K562 (cell line): ENCODE measurements at regions not wholly inside any gene's neighbourhood (a gene's known extent, or its start where the extent isn't known, plus 50 kb on each side); places are given as distances from the start of the nearest gene placed in this dataset.

ENCODE experiments used
- ATF3 ChIP-seq, 2 experiments: fragments of 450-650 bp in 1 of 2; sonication (generic) in 1 of 2; formaldehyde crosslinking in 1 of 2; IDR thresholded peaks in 1 of 2; conservative IDR thresholded peaks in 1 of 2; 2 replicates each; pipeline versions ENCODE4 v1.6.1 to v1.8.1; 2016 to 2023; ENCODE audit warnings: mild to moderate bottlenecking in 2 of 2, moderate library complexity in 2 of 2, inconsistent platforms in 1 of 2, missing genetic modification reagents in 1 of 2
- ATF6 ChIP-seq: sonication (generic); formaldehyde crosslinking; IDR thresholded peaks from 2 replicates; pipeline ENCODE4 v1.4.0; 2020; ENCODE audit warnings: mild to moderate bottlenecking, missing genetic modification reagents
- CBX5 ChIP-seq: IDR thresholded peaks from 2 replicates; pipeline ENCODE4 v1.6.1; 2014; ENCODE audit warnings: low read depth, borderline replicate concordance
- EHMT2 ChIP-seq: fragments of 450-650 bp; IDR thresholded peaks from 2 replicates; pipeline ENCODE4 v1.6.1; 2018; ENCODE audit warnings: antibody characterized with exemption
- HINFP ChIP-seq: fragments of 450-650 bp; conservative IDR thresholded peaks from 2 replicates; pipeline ENCODE4 v1.6.1; 2016; ENCODE audit warnings: missing genetic modification characterization, low read depth, mild to moderate bottlenecking, control low read depth, missing compliant biosample characterization
- LEF1 ChIP-seq: fragments of 450-650 bp; IDR thresholded peaks from 2 replicates; pipeline ENCODE4 v1.6.1; 2016; ENCODE audit warnings: mild to moderate bottlenecking
- MLLT1 ChIP-seq, 2 experiments: fragments of 450-650 bp; IDR thresholded peaks; 2 replicates each; pipeline ENCODE4 v1.6.1; 2016
- NCOA1 ChIP-seq: fragments of 450-650 bp; IDR thresholded peaks from 2 replicates; pipeline ENCODE4 v1.6.1; 2016; ENCODE audit warnings: low read depth
- NFATC3 ChIP-seq: fragments of 450-650 bp; IDR thresholded peaks from 2 replicates; pipeline ENCODE4 v1.6.1; 2017; ENCODE audit warnings: mild to moderate bottlenecking
- NFE2 ChIP-seq: IDR thresholded peaks from 2 replicates; pipeline ENCODE4 v1.6.1; 2014; ENCODE audit warnings: antibody characterized with exemption, low read depth
- PHF21A ChIP-seq: fragments of 450-650 bp; IDR thresholded peaks from 2 replicates; pipeline ENCODE4 v1.6.1; 2017; ENCODE audit warnings: low read depth, borderline replicate concordance
- RREB1 ChIP-seq: fragments of 250-450 bp; sonication (Bioruptor Pico); IDR thresholded peaks from 2 replicates; pipeline ENCODE4 v1.4.0; 2020
- TAF9B ChIP-seq: fragments of 450-650 bp; IDR thresholded peaks from 2 replicates; pipeline ENCODE4 v1.6.1; 2018; ENCODE audit warnings: mild to moderate bottlenecking; ENCODE audit not compliant: partially characterized antibody
- TCF7 ChIP-seq: sonication (generic); IDR thresholded peaks from 2 replicates; pipeline ENCODE4 v1.6.1; 2016; ENCODE audit warnings: antibody characterized with exemption, borderline replicate concordance
- TRIM24 ChIP-seq, 2 experiments: fragments of 450-650 bp; IDR thresholded peaks; 2 replicates each; pipeline ENCODE4 v1.6.1; 2016
- ZC3H11A ChIP-seq: IDR thresholded peaks from 2 replicates; pipeline ENCODE4 v1.6.1; 2012; ENCODE audit warnings: low read depth, low read length, improper control_type of control experiment
- ZNF253 ChIP-seq: fragments of 250-450 bp; sonication (Bioruptor Pico); conservative IDR thresholded peaks from 2 replicates; pipeline ENCODE4 v1.6.1; 2021; ENCODE audit warnings: mild to moderate bottlenecking
- ZNF707 ChIP-seq: fragments of 250-450 bp; sonication (Bioruptor Pico); conservative IDR thresholded peaks from 2 replicates; pipeline ENCODE4 v1.8.0; 2022; ENCODE audit warnings: inconsistent platforms, mild to moderate bottlenecking, moderate library complexity

- TF ChIP-seq ATF6 (CRISPR knock-in tag): no peak
- TF ChIP-seq TCF7: peak; percentile 95
- no peak for TF ChIP-seq HINFP (tag)
- no peak for TF ChIP-seq MLLT1 (IDR thresholded peaks at IDR 0.05)
- no peak for TF ChIP-seq PHF21A
- TF ChIP-seq NFE2: peak; percentile 79
- TF ChIP-seq ZNF253 (CRISPR knock-in tag): no peak
- TF ChIP-seq ZNF707 (CRISPR knock-in tag): no peak
- peak; percentile 93 for TF ChIP-seq ATF3 (IDR thresholded peaks at IDR 0.05)
- TF ChIP-seq ATF3 (CRISPR knock-in tag; conservative IDR thresholded peaks at IDR 0.05): no peak
- no peak for TF ChIP-seq ZC3H11A
- peak; percentile 35 for TF ChIP-seq TAF9B
- peak; percentile 77 to 79 for TF ChIP-seq TRIM24 (IDR thresholded peaks at IDR 0.05)
- no peak for TF ChIP-seq NFATC3
- no peak for TF ChIP-seq RREB1 (CRISPR knock-in tag)
- TF ChIP-seq EHMT2: peak; percentile 65
- TF ChIP-seq CBX5: no peak
- no peak for TF ChIP-seq NCOA1
- TF ChIP-seq LEF1: peak; percentile 95
These were observed 56.4 kb upstream of the RNU6-8 start (continued) for GRCh38 chr14:32259368-32260013.
